ENCODE measurements at regions not wholly inside any gene's neighbourhood (a gene's known extent, or its start where the extent isn't known, plus 50 kb on each side); places are given as distances from the start of the nearest gene placed in this dataset.

GRCh38 chr18:79628416-79629248 is 51.0 kb upstream of the CTDP1 start:
- TF ChIP-seq, protein P1, sequence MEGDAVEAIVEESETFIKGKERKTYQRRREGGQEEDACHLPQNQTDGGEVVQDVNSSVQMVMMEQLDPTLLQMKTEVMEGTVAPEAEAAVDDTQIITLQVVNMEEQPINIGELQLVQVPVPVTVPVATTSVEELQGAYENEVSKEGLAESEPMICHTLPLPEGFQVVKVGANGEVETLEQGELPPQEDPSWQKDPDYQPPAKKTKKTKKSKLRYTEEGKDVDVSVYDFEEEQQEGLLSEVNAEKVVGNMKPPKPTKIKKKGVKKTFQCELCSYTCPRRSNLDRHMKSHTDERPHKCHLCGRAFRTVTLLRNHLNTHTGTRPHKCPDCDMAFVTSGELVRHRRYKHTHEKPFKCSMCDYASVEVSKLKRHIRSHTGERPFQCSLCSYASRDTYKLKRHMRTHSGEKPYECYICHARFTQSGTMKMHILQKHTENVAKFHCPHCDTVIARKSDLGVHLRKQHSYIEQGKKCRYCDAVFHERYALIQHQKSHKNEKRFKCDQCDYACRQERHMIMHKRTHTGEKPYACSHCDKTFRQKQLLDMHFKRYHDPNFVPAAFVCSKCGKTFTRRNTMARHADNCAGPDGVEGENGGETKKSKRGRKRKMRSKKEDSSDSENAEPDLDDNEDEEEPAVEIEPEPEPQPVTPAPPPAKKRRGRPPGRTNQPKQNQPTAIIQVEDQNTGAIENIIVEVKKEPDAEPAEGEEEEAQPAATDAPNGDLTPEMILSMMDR (IDR thresholded peaks at IDR 0.05) = no peak
- TF ChIP-seq POLR2A (IDR thresholded peaks at IDR 0.05) = no peak
